GM18951 (cell line): ENCODE measurements at regions not wholly inside any gene's neighbourhood (a gene's known extent, or its start where the extent isn't known, plus 50 kb on each side); places are given as distances from the start of the nearest gene placed in this dataset.
"Not testable (repeated sequence)": the region's sequence is repeated elsewhere in the genome, so short reads cannot be mapped to it uniquely, and the experiment has no call there.

Source experiments
- POLR2A ChIP-seq: IDR thresholded peaks from 4 replicates; pipeline ENCODE4 v1.6.1; 2011; ENCODE audit warnings: mild to moderate bottlenecking; ENCODE audit not compliant: insufficient read length, insufficient read depth; ENCODE audit errors: extremely low read depth
- in situ Hi-C: fragments of 300-500 bp; cut with MboI; formaldehyde crosslinking; loops from one replicate; pipeline ENCODE4 v1.12.0; 2022; ENCODE audit warnings: low sequenced_read_pairs, mixed read lengths, inconsistent platforms; ENCODE audit not compliant: unreplicated experiment

GRCh38 chr2:138267902-138268254, 233.7 kb upstream of the SPOPL start:
- in situ Hi-C loops: no loop called here
- no peak for TF ChIP-seq POLR2A

GRCh38 chr2:138269765-138270164, 231.8 kb upstream of the SPOPL start:
- in situ Hi-C loops: no loop called here
- TF ChIP-seq POLR2A: no peak

GRCh38 chr2:138271467-138271866, 230.1 kb upstream of the SPOPL start:
- in situ Hi-C loops: no loop called here
- TF ChIP-seq POLR2A: no peak

GRCh38 chr2:138272524-138273195, 228.9 kb upstream of the SPOPL start:
- in situ Hi-C loops: no loop called here
- TF ChIP-seq POLR2A: no peak

GRCh38 chr2:138273280-138273679, 228.3 kb upstream of the SPOPL start:
- in situ Hi-C loops: not testable (repeated sequence)

GRCh38 chr2:138274421-138275291, 226.9 kb upstream of the SPOPL start:
- in situ Hi-C loops: no loop called here
- no peak for TF ChIP-seq POLR2A

- in situ Hi-C loops: no loop called here
- TF ChIP-seq POLR2A: no peak
Measured at GRCh38 chr2:138275292-138275690, 226.3 kb upstream of the SPOPL start.

GRCh38 chr2:138275881-138276280, 225.7 kb upstream of the SPOPL start:
- in situ Hi-C loops: no loop called here
- TF ChIP-seq POLR2A: no peak

GRCh38 chr2:138276339-138276738, 225.2 kb upstream of the SPOPL start:
- TF ChIP-seq POLR2A: no peak
- in situ Hi-C loops: no loop called here

- TF ChIP-seq POLR2A: no peak
- in situ Hi-C loops: no loop called here
Measured at GRCh38 chr2:138277062-138277461, 224.5 kb upstream of the SPOPL start.

GRCh38 chr2:138279871-138280270, 221.7 kb upstream of the SPOPL start:
- in situ Hi-C loops: no loop called here
- no peak for TF ChIP-seq POLR2A

GRCh38 chr2:138280999-138281695, 220.4 kb upstream of the SPOPL start:
- TF ChIP-seq POLR2A: no peak
- in situ Hi-C loops: no loop called here

GRCh38 chr2:138282014-138282672, 219.4 kb upstream of the SPOPL start:
- no peak for TF ChIP-seq POLR2A
- in situ Hi-C loops: no loop called here
